Caco-2 (cell line): ENCODE measurements at regions not wholly inside any gene's neighbourhood (a gene's known extent, or its start where the extent isn't known, plus 50 kb on each side); places are given as distances from the start of the nearest gene placed in this dataset.

ENCODE experiments used
- BruUV-seq: library from RNA; stranded (reverse); fragments of 400-500 nt; replicated peaks from 2 replicates; lab custom pipeline; 2021; lab: Mats Ljungman, UMichigan
- CTCF ChIA-PET: fragments of 300-600 bp; sonication (Branson Sonifier 250); formaldehyde crosslinking; loops from one replicate; lab custom pipeline; 2022; ENCODE audit warnings: antibody characterized with exemption; lab: Charles Lee
- POLR2A ChIA-PET: fragments of 300-600 bp; sonication (Branson Sonifier 250); formaldehyde crosslinking; loops from one replicate; lab custom pipeline; 2022; ENCODE audit warnings: antibody characterized with exemption; lab: Charles Lee
- DNase-seq, 2 experiments: peaks; one replicate each; pipeline versions ENCODE4 v3.0.0 to v3.0.0-alpha.2; 2020 to 2022
- H3K27me3 ChIP-seq: replicated peaks from 2 replicates; pipeline ENCODE4 v1.6.0; 2011; ENCODE audit warnings: low read length; ENCODE audit not compliant: control insufficient read depth, insufficient read depth
- H3K36me3 ChIP-seq: 2 replicates; pipeline ENCODE4 v1.5.1; 2011; ENCODE audit warnings: low read length; ENCODE audit not compliant: control insufficient read depth, insufficient read depth
- H3K4me1 ChIP-seq: fragments of 250-450 bp; sonication (Bioruptor Pico); 2 replicates; pipeline ENCODE4 v1.5.1; 2020; ENCODE audit warnings: mild to moderate bottlenecking
- H3K4me3 ChIP-seq: 2 replicates; pipeline ENCODE4 v1.5.1; 2011; ENCODE audit warnings: low read depth, mild to moderate bottlenecking, control low read depth, low read length
- H3K9me3 ChIP-seq: fragments of 250-450 bp; sonication (Bioruptor Pico); 2 replicates; pipeline ENCODE4 v1.5.1; 2020; ENCODE audit warnings: mild to moderate bottlenecking, moderate library complexity
- H3K27ac Mint-ChIP-seq: one replicate; pipeline ENCODE4 v1.8.0; 2022; ENCODE audit warnings: mixed read lengths; ENCODE audit not compliant: unreplicated experiment
- H3K27me3 Mint-ChIP-seq: one replicate; pipeline ENCODE4 v1.8.0; 2022; ENCODE audit warnings: mixed read lengths; ENCODE audit not compliant: insufficient read depth, unreplicated experiment
- H3K36me3 Mint-ChIP-seq: one replicate; pipeline ENCODE4 v1.8.0; 2022; ENCODE audit warnings: mild to moderate bottlenecking, mixed read lengths; ENCODE audit not compliant: insufficient read depth, unreplicated experiment
- H3K4me1 Mint-ChIP-seq: one replicate; pipeline ENCODE4 v1.8.0; 2022; ENCODE audit warnings: low read depth, mixed read lengths; ENCODE audit not compliant: unreplicated experiment
- H3K4me3 Mint-ChIP-seq: one replicate; pipeline ENCODE4 v1.8.0; 2022; ENCODE audit warnings: mild to moderate bottlenecking, moderate library complexity, mixed read lengths; ENCODE audit not compliant: unreplicated experiment
- H3K9me3 Mint-ChIP-seq: one replicate; pipeline ENCODE4 v1.8.0; 2022; ENCODE audit warnings: mixed read lengths; ENCODE audit not compliant: unreplicated experiment
- CTCF ChIP-seq, 2 experiments: fragments of 200-600 bp in 1 of 2; IDR thresholded peaks; 1 replicate in 1 of 2; 2 replicates in 1 of 2; pipeline versions ENCODE4 v1.5.1 to v1.8.0; 2011 to 2022; ENCODE audit warnings: antibody characterized with exemption in 1 of 2, control low read depth in 1 of 2, inconsistent platforms in 1 of 2, low read depth in 1 of 2, low read length in 1 of 2, mild to moderate bottlenecking in 1 of 2, moderate library complexity in 1 of 2; ENCODE audit not compliant: insufficient read depth in 1 of 2, severe bottlenecking in 1 of 2, unreplicated experiment in 1 of 2
- intact Hi-C: fragments of 100-400 bp; cut with micrococcal nuclease; formaldehyde crosslinking; loops from one replicate; pipeline ENCODE4 v1.10.0; 2022; ENCODE audit not compliant: unreplicated experiment

- Mint-ChIP-seq H3K36me3 (no peaks in the 10 kb centered on the region), H3K4me1 (no peaks in the 10 kb centered on the region), H3K4me3 (no peak overlapping the region), H3K9me3 (no peaks in the 10 kb centered on the region), H3K27me3 (peaks cover 5% of the 10 kb centered on the region), H3K27ac (no peak overlapping the region)
- POLR2A ChIA-PET = no interaction called here
- Histone ChIP-seq H3K27me3 (no peaks in the 10 kb centered on the region), H3K4me3 (no peak overlapping the region), H3K4me1 (no peaks in the 10 kb centered on the region), H3K36me3 (no peaks in the 10 kb centered on the region), H3K9me3 (no peaks in the 10 kb centered on the region)
- TF ChIP-seq CTCF (IDR thresholded peaks at IDR 0.05; ENCODE audit: insufficient read depth in 1 of 2, low read depth in 1 of 2, low read length in 1 of 2, severe bottlenecking in 1 of 2, unreplicated experiment in 1 of 2) = no peak
- intact Hi-C loops = no loop called here
- no peak for DNase-seq
- BruUV-seq = no TSS peak
- CTCF ChIA-PET = no interaction called here
Observed at GRCh38 chrX:69396916-69397315, 107.2 kb upstream of the NALF2 start.

GRCh38 chrX:69395306-69395705, 108.8 kb upstream of the NALF2 start:
- Histone ChIP-seq H3K4me3 (no peak overlapping the region), H3K4me1 (no peaks in the 10 kb centered on the region), H3K36me3 (no peaks in the 10 kb centered on the region), H3K9me3 (no peaks in the 10 kb centered on the region), H3K27me3 (no peaks in the 10 kb centered on the region)
- no peaks in the 10 kb centered on the region for H3K9me3 Mint-ChIP-seq
- POLR2A ChIA-PET = no interaction called here
- BruUV-seq = no TSS peak
- peaks cover 3% of the 10 kb centered on the region for H3K27me3 Mint-ChIP-seq
- no peaks in the 10 kb centered on the region for H3K4me1 Mint-ChIP-seq
- CTCF ChIA-PET = no interaction called here
- H3K4me3 Mint-ChIP-seq = no peak overlapping the region
- intact Hi-C loops = no loop called here
- no peak overlapping the region for H3K27ac Mint-ChIP-seq
- TF ChIP-seq CTCF (IDR thresholded peaks at IDR 0.05; ENCODE audit: insufficient read depth in 1 of 2, low read depth in 1 of 2, low read length in 1 of 2, severe bottlenecking in 1 of 2, unreplicated experiment in 1 of 2) = no peak
- no peaks in the 10 kb centered on the region for H3K36me3 Mint-ChIP-seq
- DNase-seq = no peak

GRCh38 chrX:69389101-69389501, 115.0 kb upstream of the NALF2 start:
- CTCF ChIA-PET = no interaction called here
- intact Hi-C loops = no loop called here
- H3K27me3 Mint-ChIP-seq = peaks cover 6% of the 10 kb centered on the region

More at GRCh38 chrX:69389101-69389501, 115.0 kb upstream of the NALF2 start:
- H3K4me1 ChIP-seq = no peaks in the 10 kb centered on the region
- Mint-ChIP-seq H3K27ac (no peak overlapping the region), H3K36me3 (no peaks in the 10 kb centered on the region), H3K9me3 (no peaks in the 10 kb centered on the region), H3K4me1 (no peaks in the 10 kb centered on the region), H3K4me3 (no peak overlapping the region)
- no peak overlapping the region for H3K4me3 ChIP-seq
- no peaks in the 10 kb centered on the region for H3K9me3 ChIP-seq
- no peak for TF ChIP-seq CTCF (IDR thresholded peaks at IDR 0.05; ENCODE audit: insufficient read depth in 1 of 2, low read depth in 1 of 2, low read length in 1 of 2, severe bottlenecking in 1 of 2, unreplicated experiment in 1 of 2)
- H3K36me3 ChIP-seq = no peaks in the 10 kb centered on the region
- POLR2A ChIA-PET = no interaction called here
- no peaks in the 10 kb centered on the region for H3K27me3 ChIP-seq
- BruUV-seq = no TSS peak
- DNase-seq = no peak
